Panc1 (cell line): ENCODE measurements at regions not wholly inside any gene's neighbourhood (a gene's known extent, or its start where the extent isn't known, plus 50 kb on each side); places are given as distances from the start of the nearest gene placed in this dataset.

Experiments used
- ATAC-seq: fragments of 200-7000 bp; cut with Tn5 transposase; 2 replicates; pipeline ENCODE4 v1.9.1; 2020; ENCODE audit warnings: mild to moderate bottlenecking, moderate library complexity
- BruUV-seq: library from RNA; stranded (reverse); fragments of 400-500 nt; replicated peaks from 2 replicates; lab custom pipeline; 2021; lab: Mats Ljungman, UMichigan
- CTCF ChIA-PET: fragments of 300-600 bp; sonication (Branson Sonifier 250); formaldehyde crosslinking; loops from one replicate; lab custom pipeline; 2022; ENCODE audit warnings: antibody characterized with exemption; lab: Charles Lee
- POLR2A ChIA-PET: fragments of 300-600 bp; sonication (Branson Sonifier 250); formaldehyde crosslinking; loops from one replicate; lab custom pipeline; 2022; ENCODE audit warnings: antibody characterized with exemption; lab: Charles Lee
- DNase-seq: peaks from one replicate; pipeline ENCODE4 v3.0.0-alpha.2; 2010; ENCODE audit warnings: low read depth, low spot score
- H3K27ac ChIP-seq: 2 replicates; pipeline ENCODE4 v1.5.1; 2011; ENCODE audit warnings: mild to moderate bottlenecking, low read length, inconsistent platforms
- H3K27me3 ChIP-seq: fragments of 200-500 bp; sonication (Bioruptor generic); 2 replicates; pipeline ENCODE4 v1.6.0; 2014; ENCODE audit warnings: low read length, inconsistent platforms; ENCODE audit not compliant: control insufficient read depth, insufficient read depth
- H3K36me3 ChIP-seq: fragments of 200-500 bp; sonication (Bioruptor generic); 2 replicates; pipeline ENCODE4 v1.5.1; 2014; ENCODE audit warnings: inconsistent platforms, mild to moderate bottlenecking, low read length, moderate library complexity; ENCODE audit not compliant: control insufficient read depth, insufficient read depth
- H3K4me1 ChIP-seq: 2 replicates; pipeline ENCODE4 v1.5.1; 2011; ENCODE audit warnings: inconsistent platforms, mild to moderate bottlenecking, low read length, moderate library complexity; ENCODE audit not compliant: control insufficient read depth, insufficient read depth
- H3K4me3 ChIP-seq, 2 experiments: 2 replicates each; pipeline ENCODE4 v1.5.1; 2011 to 2012; ENCODE audit warnings: low read depth in 2 of 2, low read length in 2 of 2, mild to moderate bottlenecking in 2 of 2, inconsistent platforms in 1 of 2, moderate library complexity in 1 of 2
- H3K9me3 ChIP-seq: fragments of 200-500 bp; sonication (Bioruptor generic); 2 replicates; pipeline ENCODE4 v1.5.1; 2014; ENCODE audit warnings: low read depth, mild to moderate bottlenecking, inconsistent platforms, low read length, moderate library complexity; ENCODE audit not compliant: control insufficient read depth, insufficient read depth
- POLR2AphosphoS5 ChIP-seq: IDR thresholded peaks from 2 replicates; pipeline ENCODE4 v1.6.1; 2012; ENCODE audit warnings: mild to moderate bottlenecking, low read depth, low read length, moderate library complexity
- SIN3A ChIP-seq: IDR thresholded peaks from 2 replicates; pipeline ENCODE4 v1.6.1; 2012; ENCODE audit warnings: low read depth, mild to moderate bottlenecking, low read length, moderate library complexity, borderline replicate concordance; ENCODE audit not compliant: insufficient read depth
- TCF7L2 ChIP-seq: IDR thresholded peaks from 2 replicates; pipeline ENCODE4 v1.6.1; 2011; ENCODE audit warnings: mild to moderate bottlenecking, low read depth, low read length, inconsistent platforms
- in situ Hi-C: cut with HindIII; loops from 2 replicates; pipeline ENCODE4 v1.10.0; 2016; ENCODE audit warnings: low sequenced_read_pairs, low pct_unique_long_range_greater_than_20kb
- intact Hi-C: fragments of 100-400 bp; cut with micrococcal nuclease; formaldehyde crosslinking; loops from one replicate; pipeline ENCODE4 v1.10.0; 2022; ENCODE audit not compliant: unreplicated experiment
- TF ChIP-seq, protein P1 (sequence below), 2 experiments: IDR thresholded peaks; 2 replicates each; pipeline ENCODE4 v1.6.1; 2011 to 2012; ENCODE audit warnings: low read depth in 2 of 2, control low read depth in 1 of 2, low read length in 1 of 2, mild to moderate bottlenecking in 1 of 2, moderate library complexity in 1 of 2; ENCODE audit not compliant: insufficient read depth in 1 of 2
- TF ChIP-seq, protein P2 (sequence below): fragments of 450-650 bp; IDR thresholded peaks from 2 replicates; pipeline ENCODE4 v1.5.1; 2017; ENCODE audit warnings: mild to moderate bottlenecking

DNA sequence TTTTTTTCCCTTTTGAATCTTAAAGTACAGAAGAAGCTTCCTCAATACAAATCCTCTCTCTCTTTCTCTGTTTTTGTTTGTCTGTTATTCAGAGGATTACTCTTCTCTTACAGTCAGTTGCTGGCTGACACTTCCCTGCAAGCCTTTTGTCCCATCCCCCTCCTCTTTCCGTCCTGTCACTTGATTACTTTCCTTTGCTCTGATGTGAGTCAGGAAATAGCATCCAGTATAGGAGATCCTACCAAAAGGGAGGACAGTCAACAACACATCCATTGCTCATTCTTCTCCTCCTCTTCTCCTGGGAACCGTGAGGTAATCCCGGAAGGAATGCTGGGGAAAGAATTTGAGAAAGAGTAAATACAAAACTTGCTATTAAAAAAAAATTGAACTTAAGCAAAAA, 79.3 kb upstream of the SCN7A start:
- no peak for ATAC-seq
- POLR2A ChIA-PET, result no interaction called here
- H3K9me3 ChIP-seq, result no peaks in the 10 kb centered on the region
- intact Hi-C loops, result no loop called here
- no peak overlapping the region for H3K27ac ChIP-seq
- H3K27me3 ChIP-seq, result no peaks in the 10 kb centered on the region
- H3K4me1 ChIP-seq, result no peaks in the 10 kb centered on the region
- in situ Hi-C loops, result no loop called here
- H3K36me3 ChIP-seq, result no peaks in the 10 kb centered on the region
- H3K4me3 ChIP-seq, result no peak overlapping the region
- no TSS peak for BruUV-seq
- DNase-seq, result peak; percentile 27
- CTCF ChIA-PET, result no interaction called here
- no peak for TF ChIP-seq SIN3A
- TF ChIP-seq, protein P1, sequence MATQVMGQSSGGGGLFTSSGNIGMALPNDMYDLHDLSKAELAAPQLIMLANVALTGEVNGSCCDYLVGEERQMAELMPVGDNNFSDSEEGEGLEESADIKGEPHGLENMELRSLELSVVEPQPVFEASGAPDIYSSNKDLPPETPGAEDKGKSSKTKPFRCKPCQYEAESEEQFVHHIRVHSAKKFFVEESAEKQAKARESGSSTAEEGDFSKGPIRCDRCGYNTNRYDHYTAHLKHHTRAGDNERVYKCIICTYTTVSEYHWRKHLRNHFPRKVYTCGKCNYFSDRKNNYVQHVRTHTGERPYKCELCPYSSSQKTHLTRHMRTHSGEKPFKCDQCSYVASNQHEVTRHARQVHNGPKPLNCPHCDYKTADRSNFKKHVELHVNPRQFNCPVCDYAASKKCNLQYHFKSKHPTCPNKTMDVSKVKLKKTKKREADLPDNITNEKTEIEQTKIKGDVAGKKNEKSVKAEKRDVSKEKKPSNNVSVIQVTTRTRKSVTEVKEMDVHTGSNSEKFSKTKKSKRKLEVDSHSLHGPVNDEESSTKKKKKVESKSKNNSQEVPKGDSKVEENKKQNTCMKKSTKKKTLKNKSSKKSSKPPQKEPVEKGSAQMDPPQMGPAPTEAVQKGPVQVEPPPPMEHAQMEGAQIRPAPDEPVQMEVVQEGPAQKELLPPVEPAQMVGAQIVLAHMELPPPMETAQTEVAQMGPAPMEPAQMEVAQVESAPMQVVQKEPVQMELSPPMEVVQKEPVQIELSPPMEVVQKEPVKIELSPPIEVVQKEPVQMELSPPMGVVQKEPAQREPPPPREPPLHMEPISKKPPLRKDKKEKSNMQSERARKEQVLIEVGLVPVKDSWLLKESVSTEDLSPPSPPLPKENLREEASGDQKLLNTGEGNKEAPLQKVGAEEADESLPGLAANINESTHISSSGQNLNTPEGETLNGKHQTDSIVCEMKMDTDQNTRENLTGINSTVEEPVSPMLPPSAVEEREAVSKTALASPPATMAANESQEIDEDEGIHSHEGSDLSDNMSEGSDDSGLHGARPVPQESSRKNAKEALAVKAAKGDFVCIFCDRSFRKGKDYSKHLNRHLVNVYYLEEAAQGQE (IDR thresholded peaks at IDR 0.05; ENCODE audit: insufficient read depth in 1 of 2, low read depth in 2 of 2, low read length in 1 of 2), result no peak

DNA sequence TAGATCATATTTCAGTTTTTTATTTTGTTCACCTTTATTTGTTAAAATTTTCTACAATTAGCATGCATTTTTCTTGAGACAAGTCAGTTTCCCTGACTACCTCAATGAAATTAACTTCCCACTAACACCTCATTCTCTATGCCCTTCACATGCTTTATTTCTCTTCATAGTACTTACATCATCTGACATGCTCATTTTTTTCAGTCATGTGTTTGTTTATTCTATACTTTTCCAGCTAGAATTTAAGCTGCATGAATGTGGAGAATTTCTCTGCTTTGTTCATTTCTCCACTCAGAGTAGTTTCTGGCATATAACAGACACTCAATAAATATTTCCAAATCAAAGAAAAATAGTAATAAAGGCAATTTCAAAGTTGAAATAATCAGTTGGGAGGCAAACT, 78.9 kb upstream of the SCN7A start:
- H3K36me3 ChIP-seq, result no peaks in the 10 kb centered on the region
- H3K4me1 ChIP-seq, result no peaks in the 10 kb centered on the region
- H3K27ac ChIP-seq, result no peak overlapping the region
- BruUV-seq, result no TSS peak
- no peaks in the 10 kb centered on the region for H3K27me3 ChIP-seq
- POLR2A ChIA-PET, result no interaction called here
- no peak for TF ChIP-seq SIN3A
- no peak overlapping the region for H3K4me3 ChIP-seq
- in situ Hi-C loops (no loop called here), intact Hi-C loops (no loop called here)
- CTCF ChIA-PET, result no interaction called here
- no peak for ATAC-seq
- DNase-seq, result no peak
- no peaks in the 10 kb centered on the region for H3K9me3 ChIP-seq

DNA sequence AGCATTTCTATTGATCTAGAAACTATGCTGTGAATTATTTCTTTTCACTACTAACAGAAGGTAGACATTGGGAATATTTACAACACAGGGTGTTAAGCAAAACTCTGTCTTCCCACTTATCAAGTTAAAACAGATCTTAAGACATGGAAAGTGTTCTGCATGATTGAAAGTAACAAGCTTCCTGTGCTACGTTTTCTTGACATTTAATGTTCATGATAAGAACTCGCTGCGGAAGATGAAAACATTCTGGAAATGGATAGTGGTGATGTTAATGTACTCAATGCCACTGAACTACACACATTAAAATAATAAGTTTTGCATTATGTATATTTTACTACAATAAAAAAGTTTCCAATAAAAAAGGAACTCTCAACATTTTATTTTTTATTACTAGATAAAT, 74.4 kb upstream of the SCN7A start:
- H3K4me3 ChIP-seq, result no peak overlapping the region
- no peak for ATAC-seq
- no peak for TF ChIP-seq SIN3A
- TF ChIP-seq POLR2AphosphoS5, result no peak
- TF ChIP-seq, protein P2, sequence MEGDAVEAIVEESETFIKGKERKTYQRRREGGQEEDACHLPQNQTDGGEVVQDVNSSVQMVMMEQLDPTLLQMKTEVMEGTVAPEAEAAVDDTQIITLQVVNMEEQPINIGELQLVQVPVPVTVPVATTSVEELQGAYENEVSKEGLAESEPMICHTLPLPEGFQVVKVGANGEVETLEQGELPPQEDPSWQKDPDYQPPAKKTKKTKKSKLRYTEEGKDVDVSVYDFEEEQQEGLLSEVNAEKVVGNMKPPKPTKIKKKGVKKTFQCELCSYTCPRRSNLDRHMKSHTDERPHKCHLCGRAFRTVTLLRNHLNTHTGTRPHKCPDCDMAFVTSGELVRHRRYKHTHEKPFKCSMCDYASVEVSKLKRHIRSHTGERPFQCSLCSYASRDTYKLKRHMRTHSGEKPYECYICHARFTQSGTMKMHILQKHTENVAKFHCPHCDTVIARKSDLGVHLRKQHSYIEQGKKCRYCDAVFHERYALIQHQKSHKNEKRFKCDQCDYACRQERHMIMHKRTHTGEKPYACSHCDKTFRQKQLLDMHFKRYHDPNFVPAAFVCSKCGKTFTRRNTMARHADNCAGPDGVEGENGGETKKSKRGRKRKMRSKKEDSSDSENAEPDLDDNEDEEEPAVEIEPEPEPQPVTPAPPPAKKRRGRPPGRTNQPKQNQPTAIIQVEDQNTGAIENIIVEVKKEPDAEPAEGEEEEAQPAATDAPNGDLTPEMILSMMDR, result no peak
- TF ChIP-seq TCF7L2, result no peak
- TF ChIP-seq, protein P1 (IDR thresholded peaks at IDR 0.05; ENCODE audit: insufficient read depth in 1 of 2, low read depth in 2 of 2, low read length in 1 of 2), result no peak
- intact Hi-C loops, result no loop called here
- ChIA-PET CTCF (no interaction called here), POLR2A (no interaction called here)
- no peak overlapping the region for H3K27ac ChIP-seq
- DNase-seq, result no peak
- no peaks in the 10 kb centered on the region for H3K4me1 ChIP-seq
- H3K9me3 ChIP-seq, result no peaks in the 10 kb centered on the region
- no peaks in the 10 kb centered on the region for H3K36me3 ChIP-seq
- BruUV-seq, result no TSS peak
- in situ Hi-C loops, result no loop called here
- no peaks in the 10 kb centered on the region for H3K27me3 ChIP-seq
